ENCODE measurements at regions not wholly inside any gene's neighbourhood (a gene's known extent, or its start where the extent isn't known, plus 50 kb on each side); places are given as distances from the start of the nearest gene placed in this dataset.

GRCh38 chr20:61114493-61115175 is 137.4 kb upstream of the CDH4 start:
- Histone ChIP-seq H3K36me3 (no peaks in the 10 kb centered on the region), H3K4me3 (no peak overlapping the region), H3K4me1 (peaks cover 0 to 4% (median 0%) of the 10 kb centered on the region in 4 donors), H3K27ac (no peak overlapping the region), H3K9me3 (no peaks in the 10 kb centered on the region), H3K27me3 (peaks cover 0 to 27% (median 0%) of the 10 kb centered on the region in 3 donors)
- intact Hi-C loops (cut with DNase I; ENCODE audit: low total_unique reads) = no loop called here
- WGBS, 5 donors = 84 to 93% (median 89%) methylated on average over 18 of the region's 18 CpGs
- TF ChIP-seq POLR2AphosphoS5 (IDR thresholded peaks at IDR 0.05) (no peak), CTCF (IDR thresholded peaks at IDR 0.05) (no peak), POLR2A (IDR thresholded peaks at IDR 0.05) (no peak), EP300 (IDR thresholded peaks at IDR 0.05) (no peak)
- DNase-seq = no peak

- Histone ChIP-seq H3K27me3 (peaks cover 0 to 27% (median 0%) of the 10 kb centered on the region in 3 donors), H3K27ac (peak overlapping the region in 2 of 5 donors; percentile 10 to 14), H3K4me1 (peaks cover 0 to 7% (median 0%) of the 10 kb centered on the region in 4 donors), H3K4me3 (no peak overlapping the region), H3K9me3 (no peaks in the 10 kb centered on the region), H3K36me3 (no peaks in the 10 kb centered on the region)
- 40 to 49% (median 44%) methylated on average over 8 of the region's 8 CpGs for WGBS, 5 donors
- intact Hi-C loops (cut with DNase I; ENCODE audit: low total_unique reads) = no loop called here
- DNase-seq = no peak
- TF ChIP-seq POLR2A (IDR thresholded peaks at IDR 0.05) = no peak
- no peak for TF ChIP-seq CTCF (IDR thresholded peaks at IDR 0.05)
- no peak for TF ChIP-seq EP300 (IDR thresholded peaks at IDR 0.05)
- TF ChIP-seq POLR2AphosphoS5 (IDR thresholded peaks at IDR 0.05) = no peak
These were observed 136.5 kb upstream of the CDH4 start for GRCh38 chr20:61115364-61116065.

GRCh38 chr20:61117725-61118124 is 134.3 kb upstream of the CDH4 start:
- Histone ChIP-seq H3K27me3 (peaks cover 0 to 18% (median 0%) of the 10 kb centered on the region in 3 donors), H3K9me3 (no peaks in the 10 kb centered on the region), H3K27ac (peak overlapping the region in 1 of 5 donors; percentile 41), H3K4me3 (no peak overlapping the region), H3K36me3 (no peaks in the 10 kb centered on the region), H3K4me1 (peaks cover 0 to 10% (median 0%) of the 10 kb centered on the region in 4 donors)
- TF ChIP-seq POLR2AphosphoS5 (IDR thresholded peaks at IDR 0.05) (no peak), CTCF (IDR thresholded peaks at IDR 0.05) (no peak), EP300 (IDR thresholded peaks at IDR 0.05) (no peak), POLR2A (IDR thresholded peaks at IDR 0.05) (no peak)
- intact Hi-C loops (cut with DNase I; ENCODE audit: low total_unique reads) = no loop called here
- WGBS, 5 donors = 22 to 40% (median 23%) methylated on average over 5 of the region's 5 CpGs
- no peak for DNase-seq

GRCh38 chr20:61118429-61119224 is 133.4 kb upstream of the CDH4 start:
- DNase-seq = no peak
- peaks cover 0 to 12% (median 0%) of the 10 kb centered on the region in 3 donors for H3K27me3 ChIP-seq
- intact Hi-C loops (cut with DNase I; ENCODE audit: low total_unique reads) = no loop called here
- TF ChIP-seq CTCF (IDR thresholded peaks at IDR 0.05) (no peak), POLR2AphosphoS5 (IDR thresholded peaks at IDR 0.05) (no peak), EP300 (IDR thresholded peaks at IDR 0.05) (no peak), POLR2A (IDR thresholded peaks at IDR 0.05) (no peak)
- peaks cover 0 to 10% (median 0%) of the 10 kb centered on the region in 4 donors for H3K4me1 ChIP-seq
- H3K9me3 ChIP-seq = no peaks in the 10 kb centered on the region
- no peak overlapping the region for H3K4me3 ChIP-seq
- H3K27ac ChIP-seq = peak overlapping the region in 1 of 5 donors; percentile 41
- H3K36me3 ChIP-seq = no peaks in the 10 kb centered on the region
- WGBS, 5 donors = 68 to 78% (median 72%) methylated on average over 14 of the region's 14 CpGs

All from stomach (tissue), 8 donors.